GM23248 (cell line): ENCODE measurements at regions not wholly inside any gene's neighbourhood (a gene's known extent, or its start where the extent isn't known, plus 50 kb on each side); places are given as distances from the start of the nearest gene placed in this dataset.

Experiments
- DNase-seq: peaks from one replicate; pipeline ENCODE4 v3.0.0-alpha.2; 2015
- H2AFZ ChIP-seq: fragments of 200-600 bp; sonication (generic); 2 replicates; pipeline ENCODE4 v1.6.1; 2016; ENCODE audit warnings: antibody characterized with exemption
- H3F3A ChIP-seq: fragments of 200-600 bp; sonication (generic); 2 replicates; pipeline ENCODE4 v1.6.1; 2016; ENCODE audit warnings: mild to moderate bottlenecking, antibody characterized with exemption, mixed run types; ENCODE audit not compliant: insufficient read depth
- H3K27ac ChIP-seq: fragments of 200-600 bp; sonication (generic); 2 replicates; pipeline ENCODE4 v1.5.1; 2016; ENCODE audit warnings: mild to moderate bottlenecking
- H3K27me3 ChIP-seq: fragments of 200-600 bp; sonication (generic); replicated peaks from 2 replicates; pipeline ENCODE4 v1.6.1; 2016; ENCODE audit warnings: mild to moderate bottlenecking; ENCODE audit not compliant: insufficient read depth
- H3K36me3 ChIP-seq: fragments of 200-600 bp; sonication (generic); 2 replicates; pipeline ENCODE4 v1.6.1; 2016; ENCODE audit warnings: low read depth, mild to moderate bottlenecking
- H3K4me1 ChIP-seq: fragments of 200-600 bp; sonication (generic); 2 replicates; pipeline ENCODE4 v1.6.1; 2016; ENCODE audit warnings: mild to moderate bottlenecking; ENCODE audit not compliant: insufficient read depth
- H3K4me2 ChIP-seq: fragments of 200-600 bp; sonication (generic); one replicate; pipeline ENCODE4 v1.6.1; 2016; ENCODE audit warnings: mild to moderate bottlenecking; ENCODE audit not compliant: unreplicated experiment
- H3K4me3 ChIP-seq: fragments of 200-600 bp; sonication (generic); 2 replicates; pipeline ENCODE4 v1.5.1; 2016; ENCODE audit warnings: mild to moderate bottlenecking
- H3K79me2 ChIP-seq: fragments of 200-600 bp; sonication (generic); 2 replicates; pipeline ENCODE4 v1.6.1; 2016; ENCODE audit warnings: mild to moderate bottlenecking; ENCODE audit not compliant: insufficient read depth
- H3K9ac ChIP-seq: fragments of 200-600 bp; sonication (generic); 2 replicates; pipeline ENCODE4 v1.6.1; 2016; ENCODE audit warnings: mild to moderate bottlenecking
- H3K9me2 ChIP-seq: fragments of 200-600 bp; sonication (generic); 2 replicates; pipeline ENCODE4 v1.6.1; 2016; ENCODE audit warnings: mixed run types, mild to moderate bottlenecking, moderate library complexity; ENCODE audit not compliant: insufficient read depth
- H3K9me3 ChIP-seq: fragments of 200-600 bp; sonication (generic); one replicate; pipeline ENCODE4 v1.6.1; 2017; ENCODE audit warnings: low read depth
- H4K20me1 ChIP-seq: fragments of 200-600 bp; sonication (generic); 2 replicates; pipeline ENCODE4 v1.6.0; 2016; ENCODE audit not compliant: insufficient read depth
- EZH2 ChIP-seq: fragments of 200-600 bp; sonication (generic); IDR thresholded peaks from 2 replicates; pipeline ENCODE4 v1.6.1; 2018; ENCODE audit warnings: antibody characterized with exemption, mild to moderate bottlenecking; ENCODE audit not compliant: insufficient read depth, poor library complexity, severe bottlenecking
- EZH2phosphoT487 ChIP-seq: fragments of 200-600 bp; sonication (generic); IDR thresholded peaks from 2 replicates; pipeline ENCODE4 v1.6.1; 2018; ENCODE audit warnings: antibody characterized with exemption, moderate library complexity, mild to moderate bottlenecking, low read depth; ENCODE audit not compliant: insufficient read depth
- WGBS, 2 experiments: methylation state at CpG; one replicate each; pipeline ENCODE4 v1.1.6; 2015 to 2017; ENCODE audit warnings: low lambda C conversion rate in 2 of 2, low coverage in 1 of 2; ENCODE audit errors: missing lambda C conversion rate in 2 of 2; 5-methylcytosine and 5-hydroxymethylcytosine counted together
- in situ Hi-C: fragments of 300-500 bp; cut with MboI; formaldehyde crosslinking; loops from 2 replicates; pipeline ENCODE4 v1.15.0; 2020

DNA sequence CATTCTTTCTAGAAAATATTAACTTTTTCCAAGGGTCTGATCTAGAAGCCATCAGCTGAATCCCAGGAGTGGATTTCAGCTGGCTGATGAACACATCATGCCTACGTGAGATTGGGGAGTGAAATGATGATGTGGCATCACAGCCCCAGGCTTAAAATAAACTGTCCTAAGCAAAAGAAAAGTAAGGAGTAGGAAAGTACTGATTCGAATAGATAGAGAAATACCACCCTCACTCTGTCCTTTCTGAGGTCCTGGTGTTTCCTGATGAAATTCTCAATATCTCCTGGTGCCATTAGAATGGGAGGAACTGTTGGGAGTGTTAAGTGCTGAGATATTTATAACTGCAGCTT, 376.8 kb upstream of the SEMA6D start:
- no peaks in the 10 kb centered on the region for H3K4me1 ChIP-seq
- H3K4me2 ChIP-seq = no peak overlapping the region
- no peaks in the 10 kb centered on the region for H3F3A ChIP-seq
- no peaks in the 10 kb centered on the region for H4K20me1 ChIP-seq
- whole genome bisulfite sequencing, 2 experiments = 2 to 6% methylated on average over 2 of the region's 2 CpGs
- no peaks in the 10 kb centered on the region for H3K79me2 ChIP-seq
- peak; percentile 4 for DNase-seq
- no peaks in the 10 kb centered on the region for H3K36me3 ChIP-seq
- no peak overlapping the region for H3K27ac ChIP-seq
- H3K9ac ChIP-seq = no peak overlapping the region
- H3K4me3 ChIP-seq = no peak overlapping the region
- no peaks in the 10 kb centered on the region for H3K9me2 ChIP-seq
- in situ Hi-C loops = no loop called here
- H3K27me3 ChIP-seq = no peaks in the 10 kb centered on the region
- no peaks in the 10 kb centered on the region for H3K9me3 ChIP-seq
- no peak for TF ChIP-seq EZH2
- TF ChIP-seq EZH2phosphoT487 = no peak
- no peak overlapping the region for H2AFZ ChIP-seq

DNA sequence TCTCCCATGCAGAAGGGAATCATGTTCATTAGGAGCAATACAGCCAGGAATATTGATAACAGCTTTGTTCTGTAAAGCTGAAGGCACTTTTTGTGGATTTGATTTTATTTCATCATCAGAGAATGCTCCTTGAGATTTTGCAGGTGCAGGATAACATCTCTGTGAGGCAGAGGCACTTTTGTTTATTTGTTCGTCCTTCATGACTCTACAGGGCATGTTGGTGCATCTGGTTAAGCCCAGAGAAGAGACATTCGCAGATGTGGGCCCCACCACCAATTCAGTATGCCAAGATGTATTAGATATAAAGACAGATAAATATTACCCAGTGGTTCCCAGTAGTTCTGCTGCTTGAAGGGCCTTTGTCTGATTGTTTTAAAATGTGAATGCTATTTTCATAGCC, 368.1 kb upstream of the SEMA6D start:
- in situ Hi-C loops = no loop called here
- Histone ChIP-seq H3K9me2 (no peaks in the 10 kb centered on the region), H2AFZ (no peak overlapping the region), H3K9me3 (no peaks in the 10 kb centered on the region), H3K9ac (no peak overlapping the region), H3K4me1 (no peaks in the 10 kb centered on the region), H3K36me3 (no peaks in the 10 kb centered on the region), H3K4me3 (no peak overlapping the region), H3K4me2 (no peak overlapping the region), H3F3A (no peaks in the 10 kb centered on the region), H3K27ac (no peak overlapping the region), H3K79me2 (no peaks in the 10 kb centered on the region), H4K20me1 (no peaks in the 10 kb centered on the region), H3K27me3 (no peaks in the 10 kb centered on the region)
- TF ChIP-seq EZH2phosphoT487 = no peak
- TF ChIP-seq EZH2 = no peak
- 17 to 35% methylated on average over 2 of the region's 2 CpGs for WGBS, 2 experiments
- no peak for DNase-seq

DNA sequence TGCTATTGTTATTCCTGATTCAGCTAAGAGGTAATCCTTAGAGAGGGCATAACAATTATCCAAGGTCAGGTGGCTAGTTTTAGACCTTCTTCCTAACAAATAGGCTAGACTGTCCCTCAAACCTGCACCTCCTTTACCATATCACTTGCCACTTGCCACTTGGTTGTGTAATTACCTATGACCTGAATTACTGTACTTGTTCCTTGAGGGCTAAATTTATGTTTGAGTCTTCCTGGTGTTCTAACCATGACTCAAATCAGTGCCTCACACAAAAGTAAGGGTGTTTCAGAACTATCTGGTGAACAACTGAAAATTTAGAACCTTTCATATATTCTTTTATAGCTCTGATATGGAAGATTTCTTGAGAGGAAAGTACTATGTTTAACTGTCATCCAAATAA, 365.8 kb upstream of the SEMA6D start:
- Histone ChIP-seq H3K79me2 (no peaks in the 10 kb centered on the region), H3K4me2 (no peak overlapping the region), H3K9me2 (no peaks in the 10 kb centered on the region), H3K36me3 (no peaks in the 10 kb centered on the region), H3K4me1 (no peaks in the 10 kb centered on the region), H3K27ac (no peak overlapping the region), H3K9ac (no peak overlapping the region), H3K9me3 (no peaks in the 10 kb centered on the region), H4K20me1 (no peaks in the 10 kb centered on the region), H3F3A (no peaks in the 10 kb centered on the region), H3K27me3 (no peaks in the 10 kb centered on the region; the same call in 1 of the 2 replicates), H2AFZ (no peak overlapping the region), H3K4me3 (no peak overlapping the region)
- DNase-seq = no peak
- TF ChIP-seq EZH2 (no peak), EZH2phosphoT487 (no peak)
- in situ Hi-C loops = no loop called here

DNA sequence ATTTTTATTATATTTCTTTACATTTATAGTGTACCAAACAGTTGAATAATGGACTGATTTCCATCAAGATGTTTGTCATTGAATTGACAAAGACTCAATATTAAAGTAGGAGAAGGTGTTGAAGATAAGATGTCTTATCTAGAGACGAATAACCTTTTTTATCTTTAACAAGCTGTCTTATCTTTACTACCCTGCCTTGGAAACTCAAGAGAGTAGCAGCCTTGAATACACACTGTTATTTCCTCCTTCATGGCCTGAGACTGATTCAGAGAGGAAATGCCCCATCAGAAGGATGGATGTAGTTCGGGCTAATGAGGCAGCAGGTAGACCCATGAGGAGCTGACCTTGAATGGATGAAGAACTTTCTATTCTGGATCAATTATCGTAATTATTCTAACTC, 365.1 kb upstream of the SEMA6D start:
- H3K9me3 ChIP-seq = no peaks in the 10 kb centered on the region
- H3K4me1 ChIP-seq = no peaks in the 10 kb centered on the region
- H3K9me2 ChIP-seq = no peaks in the 10 kb centered on the region
- no peak overlapping the region for H3K4me3 ChIP-seq
- no peak overlapping the region for H2AFZ ChIP-seq
- no peaks in the 10 kb centered on the region for H3F3A ChIP-seq
- WGBS, 2 experiments = 30% methylated on average over 3 of the region's 3 CpGs
- H3K4me2 ChIP-seq = no peak overlapping the region
- H3K27me3 ChIP-seq = no peaks in the 10 kb centered on the region; the same call in 1 of the 2 replicates
- TF ChIP-seq EZH2 (no peak), EZH2phosphoT487 (no peak)
- H4K20me1 ChIP-seq = no peaks in the 10 kb centered on the region
- in situ Hi-C loops = no loop called here
- H3K79me2 ChIP-seq = no peaks in the 10 kb centered on the region
- no peak overlapping the region for H3K27ac ChIP-seq
- H3K36me3 ChIP-seq = no peaks in the 10 kb centered on the region
- H3K9ac ChIP-seq = no peak overlapping the region
- no peak for DNase-seq

DNA sequence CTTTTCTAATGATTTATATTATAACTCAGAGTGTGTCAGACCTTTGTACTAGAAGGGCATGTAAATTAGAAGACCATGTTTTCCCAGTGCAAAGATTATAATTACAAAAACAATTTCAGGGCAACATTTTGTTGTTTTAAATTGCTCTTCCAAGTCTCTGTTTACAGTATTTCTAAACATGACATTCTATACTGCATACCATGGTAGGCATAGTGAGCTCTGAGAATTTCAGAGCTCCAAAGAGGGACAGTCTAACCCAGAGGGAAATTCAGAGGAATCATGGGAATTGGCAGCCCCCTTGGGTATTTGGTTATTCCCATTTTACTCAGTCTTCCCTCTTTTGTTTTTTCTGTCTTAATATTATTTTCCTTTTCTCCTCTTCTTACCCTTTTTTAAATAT, 361.5 kb upstream of the SEMA6D start:
- Histone ChIP-seq H3K27me3 (no peaks in the 10 kb centered on the region; the same call in 1 of the 2 replicates), H3K4me1 (no peaks in the 10 kb centered on the region), H3K79me2 (no peaks in the 10 kb centered on the region), H3F3A (no peaks in the 10 kb centered on the region), H2AFZ (no peak overlapping the region), H3K4me2 (no peak overlapping the region), H3K27ac (no peak overlapping the region), H3K4me3 (no peak overlapping the region), H3K9ac (no peak overlapping the region), H3K36me3 (no peaks in the 10 kb centered on the region), H3K9me2 (no peaks in the 10 kb centered on the region), H4K20me1 (no peaks in the 10 kb centered on the region), H3K9me3 (no peaks in the 10 kb centered on the region)
- no peak for TF ChIP-seq EZH2phosphoT487
- TF ChIP-seq EZH2 = no peak
- in situ Hi-C loops = no loop called here
- DNase-seq = no peak
